Endothelial cell of umbilical vein (primary cell): ENCODE measurements at regions not wholly inside any gene's neighbourhood (a gene's known extent, or its start where the extent isn't known, plus 50 kb on each side); places are given as distances from the start of the nearest gene placed in this dataset.

ENCODE experiments used
- BruUV-seq: library from RNA; stranded (reverse); fragments of 400-500 nt; replicated peaks from 2 replicates; lab custom pipeline; 2021; lab: Mats Ljungman, UMichigan
- CTCF ChIA-PET: fragments of 300-600, 350-600 bp; sonication (Branson Sonifier 250); formaldehyde crosslinking; loops from one replicate; lab custom pipeline; 2021; ENCODE audit warnings: antibody characterized with exemption, inconsistent platforms; lab: Charles Lee
- POLR2A ChIA-PET: fragments of 300-600, 350-600 bp; sonication (Branson Sonifier 250); formaldehyde crosslinking; loops from one replicate; lab custom pipeline; 2021; ENCODE audit warnings: antibody characterized with exemption, inconsistent platforms; lab: Charles Lee
- DNase-seq: peaks from one replicate; pipeline ENCODE4 v3.0.0-alpha.2; 2011; ENCODE audit warnings: low read depth, low spot score
- FAIRE-seq: peaks from 2 replicates; lab custom pipeline; 2011; peaks lifted over from hg19 to GRCh38; lab: Jason Lieb, UNC
- H2AFZ ChIP-seq: 2 replicates; pipeline ENCODE4 v1.6.0; 2012; ENCODE audit warnings: low read depth, low read length, control low read depth, inconsistent platforms
- H3K27ac ChIP-seq: 2 replicates; pipeline ENCODE4 v1.5.1; 2011; ENCODE audit warnings: low read depth, mild to moderate bottlenecking, control low read depth, low read length, moderate library complexity; ENCODE audit not compliant: insufficient read depth
- H3K27me3 ChIP-seq, 2 experiments: 2 replicates each; pipeline versions ENCODE4 v1.6.0 to v1.6.1; 2011; ENCODE audit warnings: low read length in 2 of 2, mixed read lengths in 1 of 2; ENCODE audit not compliant: control insufficient read depth in 2 of 2, insufficient read depth in 2 of 2
- H3K36me3 ChIP-seq, 2 experiments: 2 replicates in 1 of 2; 3 replicates in 1 of 2; pipeline ENCODE4 v1.5.1; 2011; ENCODE audit warnings: low read length in 2 of 2, mild to moderate bottlenecking in 1 of 2, moderate library complexity in 1 of 2; ENCODE audit not compliant: control insufficient read depth in 2 of 2, insufficient read depth in 2 of 2; ENCODE audit errors: extremely low read depth in 1 of 2
- H3K4me1 ChIP-seq: 3 replicates; pipeline ENCODE4 v1.5.1; 2011; ENCODE audit warnings: mild to moderate bottlenecking, low read length; ENCODE audit not compliant: control insufficient read depth, insufficient read depth; ENCODE audit errors: extremely low read depth
- H3K4me2 ChIP-seq: 2 replicates; pipeline ENCODE4 v1.6.1; 2011; ENCODE audit warnings: low read length, control low read depth, mixed read lengths; ENCODE audit not compliant: insufficient read depth
- H3K4me3 ChIP-seq, 3 experiments: fragments of 200-600 bp in 1 of 3; sonication (generic), shearing (Covaris generic) in 1 of 3; replicated peaks in 1 of 3; 2 replicates each; pipeline ENCODE4 v1.5.1; 2011 to 2016; ENCODE audit warnings: control low read depth in 3 of 3, low read length in 3 of 3, mild to moderate bottlenecking in 2 of 3, inconsistent platforms in 1 of 3, low read depth in 1 of 3, moderate library complexity in 1 of 3; ENCODE audit not compliant: insufficient read depth in 1 of 3
- H3K79me2 ChIP-seq: 2 replicates; pipeline ENCODE4 v1.6.0; 2012; ENCODE audit warnings: low read length, inconsistent platforms; ENCODE audit not compliant: control insufficient read depth, insufficient read depth
- H3K9ac ChIP-seq: replicated peaks from 2 replicates; pipeline ENCODE3; 2011; ENCODE audit warnings: low read length, control low read depth; ENCODE audit not compliant: insufficient read depth; ENCODE audit errors: extremely low read depth
- H3K9me1 ChIP-seq: replicated peaks from 3 replicates; pipeline ENCODE4 v1.6.0; 2011; ENCODE audit warnings: mild to moderate bottlenecking, low read length; ENCODE audit not compliant: control insufficient read depth, insufficient read depth; ENCODE audit errors: extremely low read depth
- H3K9me3 ChIP-seq: replicated peaks from 2 replicates; pipeline ENCODE4 v1.5.1; 2012; ENCODE audit warnings: low read length, inconsistent platforms; ENCODE audit not compliant: control insufficient read depth, insufficient read depth
- H4K20me1 ChIP-seq: replicated peaks from 2 replicates; pipeline ENCODE3; 2011; ENCODE audit warnings: mild to moderate bottlenecking, low read length; ENCODE audit not compliant: control insufficient read depth, insufficient read depth; ENCODE audit errors: extremely low read depth
- EZH2 ChIP-seq: IDR thresholded peaks from 2 replicates; pipeline ENCODE4 v1.6.1; 2012; ENCODE audit warnings: borderline replicate concordance, low read depth, mild to moderate bottlenecking, moderate library complexity, low read length, inconsistent platforms; ENCODE audit not compliant: severe bottlenecking
- FOS ChIP-seq: IDR thresholded peaks from 2 replicates; pipeline ENCODE4 v1.6.1; 2011; ENCODE audit warnings: mild to moderate bottlenecking, low read length, moderate library complexity, borderline replicate concordance; ENCODE audit not compliant: insufficient read depth
- GATA2 ChIP-seq: IDR thresholded peaks from 2 replicates; pipeline ENCODE4 v1.7.0; 2011; ENCODE audit warnings: low read depth, mild to moderate bottlenecking, moderate library complexity, mixed read lengths, low read length; ENCODE audit not compliant: insufficient read length, insufficient read depth
- JUN ChIP-seq: IDR thresholded peaks from 2 replicates; pipeline ENCODE4 v1.6.1; 2011; ENCODE audit warnings: borderline replicate concordance, low read depth; ENCODE audit not compliant: insufficient read length, insufficient read depth
- MYC ChIP-seq: IDR thresholded peaks from one replicate; pipeline ENCODE4 v1.6.1; 2011; ENCODE audit warnings: mild to moderate bottlenecking, low read depth, low read length
- POLR2A ChIP-seq: IDR thresholded peaks from 2 replicates; pipeline ENCODE4 v1.6.1; 2012; ENCODE audit warnings: low read depth, mild to moderate bottlenecking, control low read depth, low read length
- POLR2AphosphoS5 ChIP-seq: IDR thresholded peaks from 2 replicates; pipeline ENCODE4 v1.6.1; 2012; ENCODE audit warnings: low read depth, mild to moderate bottlenecking, control low read depth, low read length, moderate library complexity; ENCODE audit not compliant: insufficient read depth
- dilution Hi-C: fragments of 300-500 bp; cut with MboI; formaldehyde crosslinking; loops from one replicate; pipeline ENCODE4 v1.15.0; 2019; ENCODE audit warnings: low sequenced_read_pairs; ENCODE audit not compliant: extremely low pct_ligation_motif_present
- intact Hi-C: fragments of 100-400 bp; cut with micrococcal nuclease; formaldehyde crosslinking; loops from one replicate; pipeline ENCODE4 v1.10.0; 2022
- TF ChIP-seq, protein P1 (sequence below): IDR thresholded peaks from 2 replicates; pipeline ENCODE4 v1.6.1; 2011; ENCODE audit not compliant: insufficient read depth, insufficient read length
- TF ChIP-seq, protein P2 (sequence below), 2 donors: IDR thresholded peaks; 1 replicate in 1 of 2; 2 replicates in 1 of 2; pipeline ENCODE4 v1.5.1; 2011; ENCODE audit warnings: low read length in 2 of 2, mild to moderate bottlenecking in 2 of 2, moderate library complexity in 2 of 2, control low read depth in 1 of 2, inconsistent platforms in 1 of 2, low read depth in 1 of 2; ENCODE audit not compliant: insufficient read depth in 1 of 2; ENCODE audit errors: extremely low read depth in 1 of 2

DNA sequence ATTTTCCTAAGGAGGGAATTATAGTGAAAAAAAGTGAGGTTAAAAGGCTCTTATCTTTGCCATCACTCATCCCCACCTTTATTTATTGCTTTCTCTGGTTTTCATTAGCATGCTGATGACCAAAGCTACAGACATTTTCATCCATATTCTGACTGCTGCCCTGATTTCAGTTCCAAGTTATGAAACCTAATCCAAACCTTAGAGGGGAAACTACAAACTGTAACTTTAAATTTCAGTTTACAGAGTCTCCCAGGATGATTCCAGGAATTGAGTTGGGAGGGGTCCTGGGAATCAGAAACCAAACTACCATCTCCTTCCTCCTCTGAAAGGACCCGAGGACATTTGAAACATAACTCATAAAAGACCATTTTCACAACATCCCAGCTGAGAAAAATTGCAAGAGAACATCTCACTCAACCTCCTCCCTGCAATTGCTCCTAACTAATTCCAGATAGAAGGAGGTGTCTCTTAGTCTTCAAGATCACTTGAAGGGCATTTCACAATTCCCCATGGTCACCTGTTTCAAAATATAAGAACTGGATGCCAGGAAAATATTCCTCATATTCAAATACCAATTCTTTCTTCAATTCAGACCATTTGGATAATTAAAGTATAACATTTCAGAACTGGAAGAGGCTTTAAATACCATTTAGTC lies 520.6 kb downstream of the TNS1 start:
- H3K4me2 ChIP-seq: no peak overlapping the region
- H3K27me3 ChIP-seq: no peaks in the 10 kb centered on the region
- DNase-seq (no peak), FAIRE-seq (no peak)
- intact Hi-C loops (no loop called here), dilution Hi-C loops (loop anchor here (25.0 kb wide), 1 partner anchor 320 kb away; no protein-coding TSS in a partner anchor)
- TF ChIP-seq GATA2: no peak
- TF ChIP-seq, protein P1, sequence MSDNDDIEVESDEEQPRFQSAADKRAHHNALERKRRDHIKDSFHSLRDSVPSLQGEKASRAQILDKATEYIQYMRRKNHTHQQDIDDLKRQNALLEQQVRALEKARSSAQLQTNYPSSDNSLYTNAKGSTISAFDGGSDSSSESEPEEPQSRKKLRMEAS: no peak
- no peak for TF ChIP-seq POLR2AphosphoS5
- TF ChIP-seq, protein P2, sequence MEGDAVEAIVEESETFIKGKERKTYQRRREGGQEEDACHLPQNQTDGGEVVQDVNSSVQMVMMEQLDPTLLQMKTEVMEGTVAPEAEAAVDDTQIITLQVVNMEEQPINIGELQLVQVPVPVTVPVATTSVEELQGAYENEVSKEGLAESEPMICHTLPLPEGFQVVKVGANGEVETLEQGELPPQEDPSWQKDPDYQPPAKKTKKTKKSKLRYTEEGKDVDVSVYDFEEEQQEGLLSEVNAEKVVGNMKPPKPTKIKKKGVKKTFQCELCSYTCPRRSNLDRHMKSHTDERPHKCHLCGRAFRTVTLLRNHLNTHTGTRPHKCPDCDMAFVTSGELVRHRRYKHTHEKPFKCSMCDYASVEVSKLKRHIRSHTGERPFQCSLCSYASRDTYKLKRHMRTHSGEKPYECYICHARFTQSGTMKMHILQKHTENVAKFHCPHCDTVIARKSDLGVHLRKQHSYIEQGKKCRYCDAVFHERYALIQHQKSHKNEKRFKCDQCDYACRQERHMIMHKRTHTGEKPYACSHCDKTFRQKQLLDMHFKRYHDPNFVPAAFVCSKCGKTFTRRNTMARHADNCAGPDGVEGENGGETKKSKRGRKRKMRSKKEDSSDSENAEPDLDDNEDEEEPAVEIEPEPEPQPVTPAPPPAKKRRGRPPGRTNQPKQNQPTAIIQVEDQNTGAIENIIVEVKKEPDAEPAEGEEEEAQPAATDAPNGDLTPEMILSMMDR (IDR thresholded peaks at IDR 0.05; ENCODE audit: extremely low read depth in 1 of 2, insufficient read depth in 1 of 2, low read depth in 1 of 2, low read length in 2 of 2): no peak
- no peak for TF ChIP-seq JUN
- no peak for TF ChIP-seq EZH2
- no peak for TF ChIP-seq POLR2A
- TF ChIP-seq FOS: no peak
- no peak for TF ChIP-seq MYC
- H3K4me3 ChIP-seq: no peak overlapping the region
- POLR2A ChIA-PET: no interaction called here
- no TSS peak for BruUV-seq
- no peak overlapping the region for H3K9ac ChIP-seq
- no peaks in the 10 kb centered on the region for H3K79me2 ChIP-seq
- H2AFZ ChIP-seq: no peak overlapping the region
- no peaks in the 10 kb centered on the region for H3K36me3 ChIP-seq
- H3K27ac ChIP-seq: no peak overlapping the region
- H3K4me1 ChIP-seq: no peaks in the 10 kb centered on the region
- no peaks in the 10 kb centered on the region for H3K9me3 ChIP-seq
- CTCF ChIA-PET: no interaction called here
- H3K9me1 ChIP-seq: no peaks in the 10 kb centered on the region
- no peaks in the 10 kb centered on the region for H4K20me1 ChIP-seq
